B cell (primary cell): ENCODE measurements at regions not wholly inside any gene's neighbourhood (a gene's known extent, or its start where the extent isn't known, plus 50 kb on each side); places are given as distances from the start of the nearest gene placed in this dataset.

ENCODE experiments used
- ATAC-seq: fragments of 200-7000 bp; cut with Tn5 transposase; one replicate; pipeline ENCODE4 v1.10.0; 2021; ENCODE audit warnings: low read depth, mild to moderate bottlenecking, moderate number of reproducible peaks, moderate library complexity
- CTCF ChIA-PET: fragments of 350-600 bp; sonication (Branson Sonifier 250); formaldehyde crosslinking; loops from one replicate; lab custom pipeline; 2021; ENCODE audit warnings: antibody characterized with exemption, inconsistent platforms; lab: Charles Lee
- POLR2A ChIA-PET: fragments of 350-600 bp; sonication (Branson Sonifier 250); formaldehyde crosslinking; loops from one replicate; lab custom pipeline; 2021; ENCODE audit warnings: antibody characterized with exemption; lab: Charles Lee
- DNase-seq: peaks from one replicate; pipeline ENCODE4 v3.0.0; 2013
- H2AFZ ChIP-seq: 2 replicates; pipeline ENCODE4 v1.6.1; 2012; ENCODE audit warnings: mild to moderate bottlenecking, low read depth, low read length; ENCODE audit not compliant: insufficient read depth, poor library complexity, severe bottlenecking
- H3K27ac ChIP-seq, 2 donors: 1 replicate in 1 of 2; 2 replicates in 1 of 2; pipeline ENCODE4 v1.5.1; 2012 to 2013; ENCODE audit warnings: low read length in 2 of 2, mild to moderate bottlenecking in 2 of 2, moderate library complexity in 1 of 2
- H3K27me3 ChIP-seq, 4 experiments: fragments of 200-600 bp in 1 of 4; sonication (generic) in 1 of 4; replicated peaks in 1 of 4; 1 replicate in 2 of 4; 2 replicates in 2 of 4; pipeline versions ENCODE4 v1.6.1 to v1.7.0; 2013 to 2016; ENCODE audit warnings: low read length in 3 of 4, mild to moderate bottlenecking in 2 of 4, mixed read lengths in 1 of 4, moderate library complexity in 1 of 4; ENCODE audit not compliant: insufficient read depth in 4 of 4, control insufficient read depth in 3 of 4; ENCODE audit errors: control extremely low read depth in 1 of 4
- H3K36me3 ChIP-seq, 2 experiments: replicated peaks in 1 of 2; 1 replicate in 1 of 2; 2 replicates in 1 of 2; pipeline versions ENCODE4 v1.6.1 to v1.7.1; 2013; ENCODE audit warnings: low read length in 1 of 2; ENCODE audit not compliant: insufficient read depth in 2 of 2, control insufficient read depth in 1 of 2; ENCODE audit errors: control extremely low read depth in 1 of 2, extremely low read depth in 1 of 2
- H3K4me1 ChIP-seq, 2 donors: fragments of 200-600 bp in 1 of 2; sonication (generic) in 1 of 2; 1 replicate in 1 of 2; 2 replicates in 1 of 2; pipeline versions ENCODE4 v1.5.1 to v1.6.1; 2013 to 2017; ENCODE audit warnings: low read length in 2 of 2; ENCODE audit not compliant: control insufficient read depth in 2 of 2, insufficient read depth in 2 of 2
- H3K4me2 ChIP-seq: replicated peaks from 2 replicates; pipeline ENCODE3; 2012; ENCODE audit warnings: mild to moderate bottlenecking, low read depth, low read length; ENCODE audit not compliant: poor library complexity, severe bottlenecking
- H3K4me3 ChIP-seq, 5 experiments: fragments of 200-600 bp in 1 of 5; sonication (generic) in 1 of 5; 1 replicate in 3 of 5; 2 replicates in 2 of 5; pipeline versions ENCODE4 v1.5.1 to v1.7.0; 2011 to 2016; ENCODE audit warnings: low read length in 4 of 5, mild to moderate bottlenecking in 4 of 5, low read depth in 2 of 5, control low read depth in 1 of 5, moderate library complexity in 1 of 5; ENCODE audit not compliant: insufficient read depth in 1 of 5; ENCODE audit errors: control extremely low read depth in 1 of 5, extremely low read depth in 1 of 5
- H3K79me2 ChIP-seq: fragments of 200-600 bp; sonication (generic); one replicate; pipeline ENCODE4 v1.6.0; 2016; ENCODE audit warnings: low read length; ENCODE audit not compliant: control insufficient read depth, insufficient read depth
- H3K9ac ChIP-seq: fragments of 200-600 bp; sonication (generic); 2 replicates; pipeline ENCODE4 v1.6.1; 2017; ENCODE audit warnings: mild to moderate bottlenecking, low read length, moderate library complexity
- H3K9me3 ChIP-seq, 3 donors: one replicate each; pipeline versions ENCODE4 v1.6.1 to v1.7.1; 2013; ENCODE audit warnings: low read length in 2 of 3; ENCODE audit not compliant: control insufficient read depth in 2 of 3, insufficient read depth in 1 of 3; ENCODE audit errors: control extremely low read depth in 1 of 3
- H4K20me1 ChIP-seq: 2 replicates; pipeline ENCODE4 v1.6.0; 2012; ENCODE audit warnings: mild to moderate bottlenecking, low read length; ENCODE audit not compliant: insufficient read depth, control insufficient read depth, poor library complexity, severe bottlenecking
- H3K27ac Mint-ChIP-seq: one replicate; pipeline ENCODE4 v1.8.0; 2021; ENCODE audit warnings: mixed read lengths
- H3K27me3 Mint-ChIP-seq: one replicate; pipeline ENCODE4 v1.8.0; 2021; ENCODE audit warnings: mixed read lengths
- H3K4me1 Mint-ChIP-seq: one replicate; pipeline ENCODE4 v1.8.0; 2021; ENCODE audit warnings: mixed read lengths
- H3K4me3 Mint-ChIP-seq: one replicate; pipeline ENCODE4 v1.8.0; 2021; ENCODE audit warnings: mixed read lengths
- H3K9me3 Mint-ChIP-seq: one replicate; pipeline ENCODE4 v1.8.0; 2022; ENCODE audit warnings: mixed read lengths; ENCODE audit not compliant: insufficient read depth
- EZH2 ChIP-seq: IDR thresholded peaks from 2 replicates; pipeline ENCODE4 v1.6.1; 2012; ENCODE audit warnings: borderline replicate concordance, low read depth, mild to moderate bottlenecking, moderate library complexity, low read length; ENCODE audit not compliant: insufficient read depth, poor library complexity, severe bottlenecking
- WGBS: methylation state at CpG from one replicate; pipeline ENCODE4 v1.1.5; 2013; ENCODE audit warnings: missing lambda C conversion rate; ENCODE audit not compliant: insufficient coverage; 5-methylcytosine and 5-hydroxymethylcytosine counted together
- intact Hi-C: fragments of 100-400 bp; cut with micrococcal nuclease; formaldehyde crosslinking; loops from one replicate; pipeline ENCODE4 v1.10.0; 2022
- TF ChIP-seq, protein P1 (sequence below): fragments of 200-600 bp; IDR thresholded peaks from one replicate; pipeline ENCODE4 v1.8.0; 2022; ENCODE audit warnings: antibody characterized with exemption, mild to moderate bottlenecking

DNA sequence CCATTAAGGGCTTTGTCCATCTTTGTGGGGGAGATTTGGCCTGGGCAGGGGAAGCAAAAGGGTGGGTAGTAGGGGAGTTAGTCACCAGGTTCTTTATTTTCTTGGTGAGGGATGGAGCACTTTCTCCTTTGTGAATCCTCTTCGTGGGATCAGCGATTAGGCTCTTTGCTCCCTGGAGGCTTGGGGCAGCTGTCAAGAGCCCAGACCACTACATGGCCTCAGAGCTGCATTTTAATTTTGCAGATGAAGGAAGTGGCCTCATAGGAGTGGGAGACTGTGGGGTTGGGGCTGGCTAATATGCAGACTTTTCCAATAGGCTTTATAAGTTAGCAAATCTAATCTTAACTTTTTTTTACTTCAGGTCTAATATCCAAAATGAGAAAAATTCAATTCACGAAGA, 168.1 kb upstream of the DEFB112 start:
- no peaks in the 10 kb centered on the region for H3K4me1 ChIP-seq
- DNase-seq, result no peak
- H3K9me3 ChIP-seq, result no peaks in the 10 kb centered on the region
- ATAC-seq, result no peak
- no peak overlapping the region for H3K27ac Mint-ChIP-seq
- no peak overlapping the region for H3K4me2 ChIP-seq
- intact Hi-C loops, result no loop called here
- no peaks in the 10 kb centered on the region for H4K20me1 ChIP-seq
- no peak for TF ChIP-seq EZH2
- TF ChIP-seq, protein P1, sequence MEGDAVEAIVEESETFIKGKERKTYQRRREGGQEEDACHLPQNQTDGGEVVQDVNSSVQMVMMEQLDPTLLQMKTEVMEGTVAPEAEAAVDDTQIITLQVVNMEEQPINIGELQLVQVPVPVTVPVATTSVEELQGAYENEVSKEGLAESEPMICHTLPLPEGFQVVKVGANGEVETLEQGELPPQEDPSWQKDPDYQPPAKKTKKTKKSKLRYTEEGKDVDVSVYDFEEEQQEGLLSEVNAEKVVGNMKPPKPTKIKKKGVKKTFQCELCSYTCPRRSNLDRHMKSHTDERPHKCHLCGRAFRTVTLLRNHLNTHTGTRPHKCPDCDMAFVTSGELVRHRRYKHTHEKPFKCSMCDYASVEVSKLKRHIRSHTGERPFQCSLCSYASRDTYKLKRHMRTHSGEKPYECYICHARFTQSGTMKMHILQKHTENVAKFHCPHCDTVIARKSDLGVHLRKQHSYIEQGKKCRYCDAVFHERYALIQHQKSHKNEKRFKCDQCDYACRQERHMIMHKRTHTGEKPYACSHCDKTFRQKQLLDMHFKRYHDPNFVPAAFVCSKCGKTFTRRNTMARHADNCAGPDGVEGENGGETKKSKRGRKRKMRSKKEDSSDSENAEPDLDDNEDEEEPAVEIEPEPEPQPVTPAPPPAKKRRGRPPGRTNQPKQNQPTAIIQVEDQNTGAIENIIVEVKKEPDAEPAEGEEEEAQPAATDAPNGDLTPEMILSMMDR, result no peak
- no peak overlapping the region for H3K4me3 ChIP-seq
- CTCF ChIA-PET, result no interaction called here
- H3K27ac ChIP-seq, result no peak overlapping the region
- H3K36me3 ChIP-seq, result no peaks in the 10 kb centered on the region
- WGBS, result 88% methylated on average over 2 of the region's 3 CpGs
- H3K9me3 Mint-ChIP-seq, result no peaks in the 10 kb centered on the region
- H3K4me1 Mint-ChIP-seq, result no peaks in the 10 kb centered on the region
- no peak overlapping the region for H2AFZ ChIP-seq
- no peaks in the 10 kb centered on the region for H3K27me3 ChIP-seq
- no peak overlapping the region for H3K9ac ChIP-seq
- no peak overlapping the region for H3K4me3 Mint-ChIP-seq
- H3K79me2 ChIP-seq, result no peaks in the 10 kb centered on the region
- H3K27me3 Mint-ChIP-seq, result no peaks in the 10 kb centered on the region
- POLR2A ChIA-PET, result no interaction called here

DNA sequence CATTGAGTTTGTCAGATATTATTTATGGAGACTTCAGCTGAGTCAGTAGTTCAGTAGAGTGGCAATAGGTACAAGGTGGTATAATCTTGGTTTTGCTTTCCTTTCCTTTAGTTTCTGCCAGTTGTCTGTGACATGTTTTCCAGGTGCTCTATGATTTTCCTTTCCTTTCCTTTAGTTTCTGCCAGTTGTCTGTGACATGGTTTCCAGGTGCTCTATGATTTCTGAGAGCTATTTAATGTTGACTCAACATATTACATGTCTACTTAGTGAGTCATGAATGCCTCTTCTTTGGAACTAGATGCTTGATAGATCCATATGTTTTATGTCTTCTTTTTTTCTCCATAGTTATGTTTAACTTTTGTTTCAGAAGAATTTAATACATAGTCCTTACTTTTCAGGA, 186.4 kb upstream of the DEFB112 start:
- Mint-ChIP-seq H3K27me3 (no peaks in the 10 kb centered on the region), H3K27ac (no peak overlapping the region), H3K4me3 (no peak overlapping the region), H3K9me3 (peaks cover 4% of the 10 kb centered on the region), H3K4me1 (no peaks in the 10 kb centered on the region)
- H4K20me1 ChIP-seq, result no peaks in the 10 kb centered on the region
- no peak overlapping the region for H3K4me2 ChIP-seq
- H2AFZ ChIP-seq, result no peak overlapping the region
- no peaks in the 10 kb centered on the region for H3K79me2 ChIP-seq
- no peak for TF ChIP-seq EZH2
- TF ChIP-seq, protein P1, result no peak
- peaks cover 0 to 13% (median 0%) of the 10 kb centered on the region in 3 donors for H3K9me3 ChIP-seq
- ATAC-seq, result no peak
- DNase-seq, result no peak
- no peak overlapping the region for H3K4me3 ChIP-seq
- H3K27ac ChIP-seq, result no peak overlapping the region
- CTCF ChIA-PET, result no interaction called here
- H3K4me1 ChIP-seq, result no peaks in the 10 kb centered on the region
- H3K9ac ChIP-seq, result no peak overlapping the region
- H3K36me3 ChIP-seq, result no peaks in the 10 kb centered on the region
- POLR2A ChIA-PET, result no interaction called here
- H3K27me3 ChIP-seq, result no peaks in the 10 kb centered on the region
- intact Hi-C loops, result no loop called here
